Bone marrow (tissue), 2 donors: ENCODE measurements at regions not wholly inside any gene's neighbourhood (a gene's known extent, or its start where the extent isn't known, plus 50 kb on each side); places are given as distances from the start of the nearest gene placed in this dataset.

Source experiments
- DNase-seq, 2 donors: peaks; one replicate each; lab custom pipeline; 2025; lab: John Stamatoyannopoulos, UW

- DNase-seq = no peak
Measured at GRCh38 chr2:41062336-41062735, 610.4 kb upstream of the SLC8A1 start.

- DNase-seq = no peak
Measured at GRCh38 chr2:41066168-41066567, 614.3 kb upstream of the SLC8A1 start.

- DNase-seq = no peak
Measured at GRCh38 chr2:41068740-41069139, 616.9 kb upstream of the SLC8A1 start.

GRCh38 chr2:41078341-41078740, 626.5 kb upstream of the SLC8A1 start:
- DNase-seq = no peak

- no peak for DNase-seq
Measured at GRCh38 chr2:41079011-41079410, 627.1 kb upstream of the SLC8A1 start.

- no peak for DNase-seq
Measured at GRCh38 chr2:41084321-41084720, 632.4 kb upstream of the SLC8A1 start.

DNA sequence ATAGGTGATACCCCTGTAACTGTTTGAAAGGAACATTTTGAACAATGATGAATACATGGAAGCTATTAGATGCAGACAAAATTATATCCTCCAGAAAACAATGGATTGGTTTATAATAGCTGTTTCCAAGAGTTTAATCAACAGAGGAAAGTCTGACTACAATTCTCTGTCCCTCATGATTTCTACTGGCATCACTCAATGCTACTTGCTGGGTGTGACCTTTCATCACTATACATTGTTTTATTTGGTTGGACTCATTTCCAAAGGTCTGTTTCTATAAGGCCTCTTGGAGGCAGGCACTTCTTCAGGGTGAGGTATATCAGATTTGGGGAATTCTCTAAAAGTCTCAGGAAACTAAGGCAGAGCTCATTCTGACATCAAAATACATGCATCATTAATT, 636.1 kb upstream of the SLC8A1 start:
- DNase-seq = no peak

GRCh38 chr2:41101281-41101680, 649.4 kb upstream of the SLC8A1 start:
- no peak for DNase-seq

DNA sequence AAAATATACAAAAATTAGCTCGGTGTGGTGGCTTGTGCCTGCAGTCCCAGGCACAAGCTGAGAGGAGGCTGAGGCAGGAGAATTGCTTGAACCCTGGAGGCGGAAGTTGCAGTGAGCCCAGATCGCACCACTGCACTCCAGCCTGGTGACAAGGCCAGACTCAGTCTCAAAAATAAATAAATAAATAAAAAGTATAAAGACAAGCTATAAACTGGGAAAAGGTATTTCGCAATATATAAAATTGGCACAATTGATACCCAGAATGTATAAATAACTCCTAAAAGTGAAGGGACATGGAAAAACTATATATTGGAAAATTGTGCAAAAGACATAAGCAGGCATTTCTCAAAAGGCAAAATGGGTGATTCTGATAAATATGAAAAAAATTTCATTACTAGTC, 657.9 kb upstream of the SLC8A1 start:
- no peak for DNase-seq

DNA sequence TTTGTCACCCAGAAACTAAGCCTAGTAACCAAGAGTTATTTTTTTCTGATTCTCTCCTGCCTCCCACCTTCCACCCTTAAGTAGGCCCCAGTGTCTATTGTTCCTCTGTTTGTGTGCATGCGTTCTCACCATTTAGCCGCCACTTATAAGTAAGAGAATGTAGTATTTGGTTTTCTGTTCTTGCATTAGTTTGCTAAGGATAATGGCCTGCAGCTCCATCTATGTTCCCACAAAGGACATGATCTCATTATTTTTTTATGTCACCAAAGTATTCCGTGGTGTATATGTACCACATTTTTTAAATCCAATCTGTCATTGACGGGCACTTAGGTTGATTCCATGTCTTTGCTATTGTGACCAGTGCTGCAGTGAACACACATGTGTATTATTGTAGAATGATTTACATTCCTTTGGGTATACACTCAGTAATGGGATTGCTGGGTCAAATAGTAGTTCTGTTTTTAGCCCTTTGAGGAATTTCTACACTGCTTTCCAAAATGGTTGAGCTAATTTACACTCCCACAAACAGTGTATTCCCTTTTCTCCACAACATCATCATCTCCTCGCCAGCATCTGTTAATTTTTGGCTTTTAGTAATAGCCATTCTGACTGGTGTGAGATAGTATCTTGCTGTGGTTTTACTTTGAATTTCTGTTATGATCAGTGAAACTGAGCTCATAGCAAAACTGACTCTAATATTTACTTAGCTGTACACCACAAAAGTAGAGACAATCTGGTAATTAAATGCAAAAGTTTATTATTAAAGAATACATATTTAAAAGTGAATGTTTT, 660.1 kb upstream of the SLC8A1 start:
- no peak for DNase-seq

- no peak for DNase-seq
Measured at GRCh38 chr2:41116106-41116797, 664.4 kb upstream of the SLC8A1 start.

GRCh38 chr2:41119489-41119888, 667.6 kb upstream of the SLC8A1 start:
- DNase-seq = no peak

DNA sequence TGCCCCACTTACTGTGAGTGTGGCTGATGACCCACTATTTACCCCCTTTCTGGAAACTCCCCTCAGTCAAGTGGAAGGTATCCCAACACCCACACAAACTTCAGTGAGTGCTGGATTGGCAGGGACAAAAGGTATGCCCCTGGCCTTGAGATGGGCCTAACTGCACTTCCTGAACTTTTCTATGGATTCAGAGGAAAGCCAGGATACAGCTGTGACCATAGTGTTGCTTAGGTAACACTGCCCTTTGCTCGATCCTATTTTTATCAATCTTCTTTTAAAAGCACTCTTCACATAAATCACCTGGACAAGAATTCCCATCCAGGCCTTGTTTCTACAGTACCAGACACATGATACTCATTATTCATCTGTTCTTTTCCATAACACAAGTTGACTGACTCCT, 671.5 kb upstream of the SLC8A1 start:
- no peak for DNase-seq

DNA sequence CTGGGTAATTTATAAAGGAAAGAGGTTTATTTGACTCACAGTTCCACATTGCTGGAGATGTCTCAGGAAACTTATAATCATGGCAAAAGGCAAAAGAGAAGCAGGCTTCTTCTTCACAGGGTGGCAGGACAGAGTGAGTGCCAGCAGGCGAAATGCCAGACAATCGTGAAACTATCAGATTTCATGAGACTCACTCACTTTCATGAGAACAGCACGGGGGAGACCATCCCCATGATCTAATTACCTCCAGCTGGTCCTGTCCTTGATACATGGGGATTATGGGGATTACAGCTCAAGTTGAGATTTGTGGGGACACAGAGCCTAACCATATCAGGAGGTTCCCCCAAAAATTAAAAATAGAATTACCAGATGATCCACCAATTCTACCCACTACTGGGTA, 675.5 kb upstream of the SLC8A1 start:
- no peak for DNase-seq

GRCh38 chr2:41129988-41130387, 678.1 kb upstream of the SLC8A1 start:
- no peak for DNase-seq

- DNase-seq = peak in 1 of 2 donors; percentile 37
Measured at GRCh38 chr2:41137031-41137430, 685.1 kb upstream of the SLC8A1 start.

DNA sequence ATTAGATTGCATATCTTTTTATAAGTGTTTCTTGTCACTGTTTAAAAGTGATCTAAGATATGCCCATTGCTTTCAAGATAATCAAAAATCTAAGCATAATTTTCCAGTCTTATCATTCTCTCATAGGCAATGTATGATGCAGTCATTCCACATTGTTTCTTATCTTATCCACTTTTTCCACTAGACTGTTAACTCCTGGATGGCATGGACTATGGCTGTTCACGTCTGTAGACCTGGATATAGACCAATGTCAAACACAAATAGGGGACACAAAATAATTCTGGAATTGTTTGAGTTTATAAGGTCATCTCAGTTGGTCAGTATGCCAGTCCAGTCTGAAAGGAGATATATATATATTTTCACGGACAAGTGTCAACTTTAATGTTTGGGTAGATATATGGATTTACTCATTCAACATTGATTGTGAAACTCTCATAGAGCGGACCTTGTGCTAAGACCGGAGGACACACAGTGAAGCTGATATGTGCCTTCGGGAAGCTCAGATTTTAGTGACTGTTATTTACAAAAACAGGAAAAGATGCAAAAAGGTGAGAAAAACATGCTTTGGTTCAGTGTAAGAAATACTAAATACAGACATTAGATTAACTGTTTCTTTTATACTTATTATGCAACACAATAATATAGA, 689.4 kb upstream of the SLC8A1 start:
- no peak for DNase-seq

DNA sequence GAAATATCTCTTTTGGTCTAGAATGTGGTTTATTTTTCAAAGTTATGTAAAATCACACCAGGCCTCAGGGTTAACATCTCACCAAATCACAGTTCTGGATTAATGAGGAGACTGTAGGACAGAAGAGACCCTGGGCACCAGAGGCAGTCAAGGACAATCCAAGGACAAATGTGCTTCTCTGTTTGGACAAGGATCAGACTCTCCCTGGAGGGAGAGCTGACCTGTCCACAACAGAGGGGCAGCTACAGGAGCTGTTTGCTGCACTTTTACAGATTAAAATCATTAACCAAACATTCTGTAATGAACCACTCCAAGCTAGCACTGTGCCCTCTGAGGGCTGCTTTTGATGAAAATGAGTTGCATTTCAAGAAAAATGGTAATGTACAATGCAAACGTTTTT, 690.6 kb upstream of the SLC8A1 start:
- DNase-seq = no peak

- DNase-seq = no peak
Measured at GRCh38 chr2:41145066-41145465, 693.2 kb upstream of the SLC8A1 start.

DNA sequence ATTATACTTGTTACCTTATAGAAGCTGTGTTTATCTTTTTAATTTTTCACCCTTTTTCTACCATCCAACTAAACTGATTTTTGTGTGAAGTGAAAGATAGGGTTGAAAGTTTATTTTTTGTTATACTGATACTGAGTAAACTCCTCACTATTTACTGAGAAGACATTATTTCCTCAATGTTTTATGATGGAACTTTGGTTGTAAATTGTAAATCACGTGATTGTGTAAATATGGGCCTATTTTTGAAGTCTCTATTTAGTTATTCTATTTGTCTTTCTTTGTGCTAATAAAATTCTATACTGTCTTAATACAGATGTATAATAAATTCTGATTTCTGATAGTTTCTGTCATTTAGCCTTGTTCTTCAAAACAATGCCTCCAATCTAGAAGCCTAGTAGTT, 697.2 kb upstream of the SLC8A1 start:
- no peak for DNase-seq

GRCh38 chr2:41151746-41152145, 699.9 kb upstream of the SLC8A1 start:
- no peak for DNase-seq

DNA sequence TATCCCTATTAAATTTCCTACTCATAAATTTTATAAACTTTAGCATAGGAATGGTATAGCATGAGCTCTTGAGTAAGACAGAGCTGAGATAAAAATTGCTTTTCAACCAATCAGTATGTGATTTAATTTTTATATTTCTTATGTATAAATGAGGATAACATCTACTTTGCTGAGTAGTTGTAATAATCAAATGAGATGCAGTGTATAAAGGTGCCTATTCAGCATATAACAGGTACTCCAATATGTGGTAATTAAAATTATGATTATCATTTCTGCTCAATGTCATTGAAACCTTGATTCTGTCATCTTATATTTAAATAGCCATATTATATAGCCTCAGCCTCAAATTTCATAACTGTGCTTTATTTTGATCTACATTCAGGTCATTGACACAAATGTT, 700.4 kb upstream of the SLC8A1 start:
- no peak for DNase-seq

DNA sequence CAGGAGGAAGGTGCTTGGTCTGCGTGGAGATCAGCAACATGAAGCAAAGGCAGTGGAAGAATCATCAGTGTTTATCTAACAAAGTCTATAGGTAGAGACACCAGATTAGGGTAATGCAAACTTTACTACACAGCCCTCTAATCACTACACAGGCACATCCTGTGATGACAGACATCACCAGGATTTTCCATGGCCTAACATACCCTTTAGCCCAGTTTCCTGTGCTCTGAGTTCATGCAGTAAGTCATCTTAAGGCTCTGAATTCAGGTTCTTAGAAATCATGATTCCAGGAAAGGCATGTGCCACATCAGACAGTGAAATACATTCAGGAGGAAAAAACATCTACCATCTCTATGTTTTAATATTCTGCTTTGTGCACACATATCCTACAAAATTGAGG, 708.5 kb upstream of the SLC8A1 start:
- no peak for DNase-seq
